ENCODE measurements at regions not wholly inside any gene's neighbourhood (a gene's known extent, or its start where the extent isn't known, plus 50 kb on each side); places are given as distances from the start of the nearest gene placed in this dataset.

- Histone ChIP-seq H3K27me3 (no peaks in the 10 kb centered on the region), H3K4me1 (no peaks in the 10 kb centered on the region), H3K4me3 (no peak overlapping the region), H3K27ac (no peak overlapping the region), H3K9me3 (no peaks in the 10 kb centered on the region), H3K36me3 (no peaks in the 10 kb centered on the region)
- no peak for DNase-seq
- no peak for TF ChIP-seq CTCF (IDR thresholded peaks at IDR 0.05)
- intact Hi-C loops (cut with DNase I; ENCODE audit: low total_unique reads): no loop called here
Observed at GRCh38 chr12:24008166-24008565, 58.7 kb upstream of the SOX5 start.
